Heart right ventricle (tissue), 16 donors: ENCODE measurements at regions not wholly inside any gene's neighbourhood (a gene's known extent, or its start where the extent isn't known, plus 50 kb on each side); places are given as distances from the start of the nearest gene placed in this dataset.

Experiments used
- ATAC-seq, 8 donors: fragments of 200-7000 bp; cut with Tn5 transposase; one replicate each; pipeline ENCODE4 v1.9.1; 2020; ENCODE audit warnings: mild to moderate bottlenecking in 8 of 8, moderate library complexity in 8 of 8, moderate number of reproducible peaks in 1 of 8
- DNase-seq, 2 donors: peaks; one replicate each; pipeline ENCODE4 v3.0.0-alpha.2; 2020
- H3K27ac ChIP-seq, 10 donors: fragments of 200-600 bp; sonication (generic) in 2 of 10; one replicate each; pipeline versions ENCODE4 v1.5.0 to v1.8.0; 2020 to 2022; ENCODE audit warnings: mild to moderate bottlenecking in 3 of 10
- H3K27me3 ChIP-seq, 7 donors: fragments of 200-600 bp; one replicate each; pipeline ENCODE4 v1.8.0; 2021 to 2022; ENCODE audit warnings: mild to moderate bottlenecking in 2 of 7
- H3K36me3 ChIP-seq, 9 donors: fragments of 200-600 bp; sonication (generic) in 1 of 9; one replicate each; pipeline versions ENCODE4 v1.5.0 to v1.8.0; 2020 to 2022; ENCODE audit warnings: mild to moderate bottlenecking in 2 of 9
- H3K4me1 ChIP-seq, 9 donors: fragments of 200-600 bp; sonication (generic) in 1 of 9; one replicate each; pipeline versions ENCODE4 v1.5.0 to v1.8.0; 2020 to 2022; ENCODE audit warnings: mild to moderate bottlenecking in 4 of 9
- H3K4me3 ChIP-seq, 10 donors: fragments of 200-600 bp; sonication (generic) in 2 of 10; one replicate each; pipeline versions ENCODE4 v1.5.0 to v1.8.0; 2020 to 2022; ENCODE audit warnings: mild to moderate bottlenecking in 7 of 10, moderate library complexity in 2 of 10
- H3K9me3 ChIP-seq, 11 donors: fragments of 200-600 bp in 10 of 11; sonication (generic) in 2 of 11; one replicate each; pipeline versions ENCODE4 v1.5.0 to v1.8.0; 2013 to 2022; ENCODE audit warnings: mild to moderate bottlenecking in 2 of 11, control low read depth in 1 of 11, moderate library complexity in 1 of 11
- CTCF ChIP-seq, 9 donors: fragments of 200-600 bp; sonication (generic) in 2 of 9; IDR thresholded peaks; one replicate each; pipeline versions ENCODE4 v1.5.0 to v1.8.0; 2021 to 2022; ENCODE audit warnings: antibody characterized with exemption in 9 of 9, mild to moderate bottlenecking in 5 of 9, moderate library complexity in 1 of 9
- WGBS, 2 donors: extraction: QIAGEN DNeasy Blood & Tissue Kit; methylation state at CpG; one replicate each; pipeline ENCODE4 v1.1.7; 2013; ENCODE audit warnings: inconsistent platforms in 1 of 2; 5-methylcytosine and 5-hydroxymethylcytosine counted together
- intact Hi-C, 10 donors: fragments of 100-400 bp; cut with DNase I; formaldehyde crosslinking; loops; one replicate each; pipeline versions ENCODE4 v1.11.1 to v1.14.2; 2022
- donor health status: Arrhythmogenic right ventricular cardiomyopathy.
- donor health status: ischemic (EF 13 %, LVEDD 7.1; RV severe dilation, severe dysfunction).
- donor health status: healthy with polysubstance abuse.
- donor health status: DM: no; HTN: yes; CAD: no.
- donor health status: DM: no; HTN: no; CAD: no.
- donor health status: ischemic (EF 25% LVEDD 6.9; RV normal size, moderate dysfunction).
- donor health status: ischemic (EF 25% LVEDD 5.7; RV mildly dilated, moderate dysfunction).
- donor health status: healthy.
- donor health status: DM: yes; HTN: yes; CAD: no.
- donor health status: Ischemic cardiomyopathy.
- donor health status: ischemic (EF 35%, LVEDD 5.7; RV mildly dilated, moderate dysfunction).
- donor health status: nonischemic (EF 11% LVEDD 7.7; RV severe dilation, severe dysfunction).
- donor health status: DM: yes; HTN: yes; CAD: no.
- donor health status: PGD.
- donor health status: ischemic (EF 29% LVEDD 5.4; RV normal size, mild dysfunction).
- donor health status: nonischemic (EF 23%, LVEDD 6.1; RV moderate dilation, normal function).

GRCh38 chr5:37989884-37990283 is 150.0 kb upstream of the GDNF start:
- 58 to 70% methylated on average over 1 of the region's 1 CpG for WGBS, 2 donors
- Histone ChIP-seq H3K4me3 (no peak overlapping the region), H3K27me3 (no peaks in the 10 kb centered on the region), H3K9me3 (no peaks in the 10 kb centered on the region), H3K36me3 (no peaks in the 10 kb centered on the region), H3K27ac (peak overlapping the region in 1 of 10 donors; percentile 61), H3K4me1 (peaks cover 0 to 49% (median 12%) of the 10 kb centered on the region in 9 donors)
- intact Hi-C loops, result loop anchor here in 1 of 10 donors (10.0 kb wide), 1 partner anchor 155 kb away; no protein-coding TSS in a partner anchor
- ATAC-seq (no peak), DNase-seq (no peak)
- no peak for TF ChIP-seq CTCF (IDR thresholded peaks at IDR 0.05)

DNA sequence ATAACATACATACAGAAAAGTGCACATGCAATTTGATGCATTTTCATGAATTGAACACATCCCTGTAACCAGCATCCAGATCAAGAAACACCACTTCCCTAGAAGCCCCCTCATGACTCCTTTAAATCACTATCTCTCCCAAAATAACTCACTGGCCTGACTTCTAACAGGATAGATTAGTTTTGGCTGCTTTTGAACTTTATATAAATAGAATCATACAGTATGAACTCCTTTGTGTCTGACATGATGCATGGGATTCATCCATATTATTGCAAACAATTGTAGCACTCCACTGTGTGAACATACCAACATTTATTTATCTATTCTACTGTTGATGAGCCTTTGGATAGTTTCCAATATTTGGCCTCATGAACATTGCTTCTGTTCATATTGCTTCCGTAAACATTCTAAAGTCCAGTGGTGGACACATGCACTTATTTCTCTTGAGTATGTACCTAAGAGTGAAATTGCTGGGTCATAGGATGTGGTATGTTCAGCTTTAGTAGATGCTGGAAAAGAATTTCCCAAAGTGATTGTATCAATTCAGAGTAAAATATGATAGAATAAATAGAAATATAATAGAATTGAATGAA is 148.7 kb upstream of the GDNF start:
- WGBS, 2 donors, result 42 to 65% methylated on average over 1 of the region's 1 CpG
- Histone ChIP-seq H3K4me3 (no peak overlapping the region), H3K4me1 (peaks cover 0 to 55% (median 12%) of the 10 kb centered on the region in 9 donors), H3K36me3 (no peaks in the 10 kb centered on the region), H3K27ac (no peak overlapping the region), H3K9me3 (no peaks in the 10 kb centered on the region), H3K27me3 (no peaks in the 10 kb centered on the region)
- no peak for DNase-seq
- no peak for TF ChIP-seq CTCF (IDR thresholded peaks at IDR 0.05)
- ATAC-seq, result peak in 4 of 8 donors; percentile 43 to 70 (median 54)
- intact Hi-C loops, result no loop called here

DNA sequence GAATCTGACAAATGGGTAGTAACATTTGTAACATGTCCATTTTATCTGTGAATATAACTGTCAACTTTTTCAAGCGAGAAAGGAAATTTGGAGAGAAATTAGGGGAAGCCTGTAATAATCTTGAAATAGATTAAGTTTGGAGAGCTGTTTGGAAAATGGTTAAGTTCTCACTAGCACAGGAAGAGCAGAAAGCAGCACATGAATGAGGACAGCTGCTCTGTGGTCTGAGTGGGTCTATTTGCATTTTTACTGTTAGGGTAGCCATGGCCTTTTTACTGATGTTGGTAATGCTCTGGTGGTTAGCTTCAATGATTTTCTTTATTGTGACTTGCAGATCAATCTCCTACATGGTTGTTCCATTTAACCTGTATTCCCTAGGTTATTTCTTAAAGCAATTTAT is 144.5 kb upstream of the GDNF start:
- Histone ChIP-seq H3K4me1 (peaks cover 0 to 37% (median 7%) of the 10 kb centered on the region in 9 donors), H3K27me3 (no peaks in the 10 kb centered on the region), H3K27ac (peak overlapping the region in 4 of 10 donors; percentile 12 to 39 (median 32)), H3K9me3 (peaks cover 0 to 12% (median 0%) of the 10 kb centered on the region in 11 donors), H3K4me3 (no peak overlapping the region), H3K36me3 (no peaks in the 10 kb centered on the region)
- peak in 4 of 8 donors; percentile 45 to 60 (median 49) for ATAC-seq
- no peak for TF ChIP-seq CTCF (IDR thresholded peaks at IDR 0.05)
- no peak for DNase-seq
- intact Hi-C loops, result no loop called here
- WGBS, 2 donors, result 57 to 69% methylated on average over 1 of the region's 1 CpG

- H3K4me1 ChIP-seq, result peaks cover 0 to 29% (median 7%) of the 10 kb centered on the region in 9 donors
- H3K9me3 ChIP-seq, result peaks cover 0 to 12% (median 0%) of the 10 kb centered on the region in 11 donors
- TF ChIP-seq CTCF (IDR thresholded peaks at IDR 0.05), result no peak
- no peak for DNase-seq
- intact Hi-C loops, result no loop called here
- 59 to 63% methylated on average over 2 of the region's 2 CpGs for WGBS, 2 donors
- peak overlapping the region in 3 of 10 donors; percentile 27 to 39 (median 37) for H3K27ac ChIP-seq
- H3K36me3 ChIP-seq, result no peaks in the 10 kb centered on the region
- H3K4me3 ChIP-seq, result no peak overlapping the region
- no peaks in the 10 kb centered on the region for H3K27me3 ChIP-seq
- ATAC-seq, result no peak
Observed at GRCh38 chr5:37983463-37983862, 143.6 kb upstream of the GDNF start.
